ENCODE measurements at regions not wholly inside any gene's neighbourhood (a gene's known extent, or its start where the extent isn't known, plus 50 kb on each side); places are given as distances from the start of the nearest gene placed in this dataset.

DNA sequence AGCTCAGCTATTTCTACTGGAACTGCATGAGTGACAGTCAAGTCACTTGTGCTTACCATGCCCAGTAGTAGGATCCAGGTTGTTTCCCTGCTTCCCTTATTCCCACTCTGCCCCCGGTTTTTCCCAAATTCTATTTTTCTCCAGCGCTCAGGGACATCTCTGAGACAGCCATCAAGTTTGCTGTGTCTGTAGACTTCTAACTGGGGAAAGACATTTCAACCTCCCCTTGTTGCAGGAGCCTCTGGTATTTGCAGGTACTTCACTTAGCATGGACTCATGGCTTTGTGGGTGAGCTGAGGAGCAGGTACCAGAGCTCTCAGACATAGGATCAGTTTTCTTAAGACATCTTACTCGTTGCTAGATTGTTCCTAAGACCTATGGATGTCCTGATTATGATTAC, 801.6 kb upstream of the RBFOX1 start:
- no peak for TF ChIP-seq EZH2 (IDR thresholded peaks at IDR 0.05; ENCODE audit: insufficient read depth, poor library complexity, severe bottlenecking)
- TF ChIP-seq EZH2phosphoT487 (IDR thresholded peaks at IDR 0.05; ENCODE audit: insufficient read depth, low read depth) = no peak

Data from GM23248 (cell line).